Hepatocyte (in vitro differentiated cells): ENCODE measurements at regions not wholly inside any gene's neighbourhood (a gene's known extent, or its start where the extent isn't known, plus 50 kb on each side); places are given as distances from the start of the nearest gene placed in this dataset.

Source experiments
- DNase-seq: peaks from one replicate; pipeline ENCODE4 v3.0.0-alpha.2; 2016; ENCODE audit warnings: low spot score
- H2AFZ ChIP-seq: fragments of 200-600 bp; sonication (generic); 2 replicates; pipeline ENCODE4 v1.6.0; 2016; ENCODE audit warnings: antibody characterized with exemption, mild to moderate bottlenecking
- H3K27ac ChIP-seq: fragments of 200-600 bp; sonication (generic); 2 replicates; pipeline ENCODE4 v1.5.1; 2016; ENCODE audit warnings: mild to moderate bottlenecking
- H3K27me3 ChIP-seq: fragments of 200-600 bp; sonication (generic); 2 replicates; pipeline ENCODE4 v1.6.1; 2016
- H3K36me3 ChIP-seq: fragments of 200-600 bp; sonication (generic); replicated peaks from 2 replicates; pipeline ENCODE4 v1.5.1; 2016; ENCODE audit warnings: low read depth; ENCODE audit not compliant: insufficient read depth
- H3K4me1 ChIP-seq: fragments of 200-600 bp; sonication (generic); 2 replicates; pipeline ENCODE4 v1.5.1; 2016; ENCODE audit warnings: mild to moderate bottlenecking, moderate library complexity; ENCODE audit not compliant: insufficient read depth
- H3K4me2 ChIP-seq: fragments of 200-600 bp; sonication (generic); 2 replicates; pipeline ENCODE4 v1.6.0; 2016
- H3K4me3 ChIP-seq: fragments of 200-600 bp; sonication (generic); 2 replicates; pipeline ENCODE4 v1.5.1; 2016; ENCODE audit warnings: mild to moderate bottlenecking
- H3K79me2 ChIP-seq: fragments of 200-600 bp; sonication (generic); 2 replicates; pipeline ENCODE4 v1.6.0; 2017; ENCODE audit warnings: mild to moderate bottlenecking
- H3K9me2 ChIP-seq: fragments of 200-600 bp; sonication (generic); replicated peaks from 2 replicates; pipeline ENCODE4 v1.6.0; 2017; ENCODE audit warnings: mild to moderate bottlenecking; ENCODE audit not compliant: insufficient read depth
- H3K9me3 ChIP-seq: fragments of 200-600 bp; sonication (generic); 2 replicates; pipeline ENCODE4 v1.5.1; 2016; ENCODE audit warnings: low read depth, mild to moderate bottlenecking
- H4K20me1 ChIP-seq: fragments of 200-600 bp; sonication (generic); 2 replicates; pipeline ENCODE4 v1.6.0; 2016; ENCODE audit warnings: mild to moderate bottlenecking; ENCODE audit not compliant: insufficient read depth, poor library complexity, severe bottlenecking
- CTCF ChIP-seq: fragments of 200-600 bp; sonication (generic); IDR thresholded peaks from 2 replicates; pipeline ENCODE4 v1.5.1; 2016; ENCODE audit warnings: antibody characterized with exemption, mild to moderate bottlenecking; ENCODE audit not compliant: poor library complexity
- EZH2 ChIP-seq: fragments of 200-600 bp; sonication (generic); IDR thresholded peaks from 2 replicates; pipeline ENCODE4 v1.6.1; 2016; ENCODE audit warnings: antibody characterized with exemption, mild to moderate bottlenecking, borderline replicate concordance
- EZH2phosphoT487 ChIP-seq: fragments of 200-600 bp; sonication (generic); IDR thresholded peaks from one replicate; pipeline ENCODE4 v1.6.1; 2018; ENCODE audit warnings: antibody characterized with exemption, mild to moderate bottlenecking, low read depth, moderate library complexity; ENCODE audit not compliant: unreplicated experiment, severe bottlenecking
- WGBS: methylation state at CpG from one replicate; pipeline ENCODE4 v1.1.6; 2016; ENCODE audit warnings: low lambda C conversion rate; ENCODE audit errors: missing lambda C conversion rate; 5-methylcytosine and 5-hydroxymethylcytosine counted together

GRCh38 chr1:169003864-169004516 is 102.5 kb upstream of the ATP1B1 start:
- H3K9me2 ChIP-seq = no peaks in the 10 kb centered on the region
- no peaks in the 10 kb centered on the region for H3K27me3 ChIP-seq
- WGBS = 78% methylated on average over 1 of the region's 1 CpG
- no peak overlapping the region for H2AFZ ChIP-seq
- no peak overlapping the region for H3K4me3 ChIP-seq
- no peaks in the 10 kb centered on the region for H4K20me1 ChIP-seq
- DNase-seq = peak; percentile 32
- peak overlapping the region; percentile 55 for H3K27ac ChIP-seq
- no peaks in the 10 kb centered on the region for H3K36me3 ChIP-seq
- H3K4me2 ChIP-seq = no peak overlapping the region
- H3K79me2 ChIP-seq = no peaks in the 10 kb centered on the region
- TF ChIP-seq EZH2phosphoT487 = no peak
- no peak for TF ChIP-seq CTCF
- no peaks in the 10 kb centered on the region for H3K4me1 ChIP-seq
- no peaks in the 10 kb centered on the region for H3K9me3 ChIP-seq

- Histone ChIP-seq H3K4me3 (no peak overlapping the region), H3K79me2 (no peaks in the 10 kb centered on the region), H3K36me3 (no peaks in the 10 kb centered on the region), H3K27me3 (no peaks in the 10 kb centered on the region), H3K4me2 (no peak overlapping the region), H3K9me2 (no peaks in the 10 kb centered on the region), H4K20me1 (no peaks in the 10 kb centered on the region), H3K9me3 (no peaks in the 10 kb centered on the region), H3K27ac (no peak overlapping the region), H3K4me1 (no peaks in the 10 kb centered on the region), H2AFZ (no peak overlapping the region)
- no peak for DNase-seq
- TF ChIP-seq CTCF (no peak), EZH2phosphoT487 (no peak), EZH2 (no peak)
- WGBS = 97% methylated on average over 4 of the region's 4 CpGs
Measured at GRCh38 chr1:169005776-169006175, 100.7 kb upstream of the ATP1B1 start.

- Histone ChIP-seq H3K36me3 (no peaks in the 10 kb centered on the region), H3K9me2 (no peaks in the 10 kb centered on the region), H3K4me2 (no peak overlapping the region), H2AFZ (no peak overlapping the region), H3K4me3 (no peak overlapping the region), H3K79me2 (no peaks in the 10 kb centered on the region), H3K9me3 (no peaks in the 10 kb centered on the region), H4K20me1 (no peaks in the 10 kb centered on the region), H3K27ac (no peak overlapping the region), H3K27me3 (no peaks in the 10 kb centered on the region), H3K4me1 (no peaks in the 10 kb centered on the region)
- TF ChIP-seq EZH2 = no peak
- TF ChIP-seq CTCF = no peak
- TF ChIP-seq EZH2phosphoT487 = no peak
- no peak for DNase-seq
Measured at GRCh38 chr1:169009666-169010065, 96.8 kb upstream of the ATP1B1 start.

GRCh38 chr1:169012416-169012815 is 94.1 kb upstream of the ATP1B1 start:
- Histone ChIP-seq H3K9me3 (no peaks in the 10 kb centered on the region), H3K27me3 (no peaks in the 10 kb centered on the region), H3K4me1 (no peaks in the 10 kb centered on the region), H3K4me3 (no peak overlapping the region), H3K36me3 (no peaks in the 10 kb centered on the region), H3K4me2 (no peak overlapping the region), H3K27ac (no peak overlapping the region), H4K20me1 (no peaks in the 10 kb centered on the region), H3K79me2 (no peaks in the 10 kb centered on the region), H2AFZ (no peak overlapping the region), H3K9me2 (no peaks in the 10 kb centered on the region)
- 86% methylated on average over 2 of the region's 2 CpGs for WGBS
- DNase-seq = no peak
- no peak for TF ChIP-seq EZH2phosphoT487
- TF ChIP-seq CTCF = no peak
- no peak for TF ChIP-seq EZH2
